SK-N-SH (cell line): ENCODE measurements at regions not wholly inside any gene's neighbourhood (a gene's known extent, or its start where the extent isn't known, plus 50 kb on each side); places are given as distances from the start of the nearest gene placed in this dataset.

Source experiments
- CTCF ChIA-PET: fragments of 300-600, 350-600 bp; formaldehyde crosslinking; extraction: SDS; loops from one replicate; lab custom pipeline; 2021; lab: Yijun Ruan, JAX
- POLR2A ChIA-PET: fragments of 350-600 bp; sonication (Branson Sonifier 250); formaldehyde crosslinking; extraction: SDS; loops from one replicate; lab custom pipeline; 2020; ENCODE audit warnings: antibody characterized with exemption, inconsistent platforms; lab: Yijun Ruan, JAX
- DNase-seq: peaks from one replicate; pipeline ENCODE4 v3.0.0; 2012
- H2AFZ ChIP-seq: fragments of 200-600 bp; sonication (generic); 2 replicates; pipeline ENCODE4 v1.8.1; 2016; ENCODE audit warnings: antibody characterized with exemption, mild to moderate bottlenecking, low read depth
- H3F3A ChIP-seq: fragments of 200-600 bp; sonication (generic); replicated peaks from 2 replicates; pipeline ENCODE3; 2016; ENCODE audit warnings: antibody characterized with exemption, mild to moderate bottlenecking; ENCODE audit not compliant: insufficient read depth
- H3K27ac ChIP-seq, 2 experiments: fragments of 200-500 bp in 1 of 2; fragments of 200-600 bp in 1 of 2; sonication (Bioruptor generic) in 1 of 2; sonication (generic), shearing (Covaris generic) in 1 of 2; 2 replicates each; pipeline versions ENCODE4 v1.5.1 to v1.6.1; 2014 to 2016; ENCODE audit warnings: low read depth in 2 of 2, inconsistent platforms in 1 of 2, low read length in 1 of 2, mild to moderate bottlenecking in 1 of 2, mixed read lengths in 1 of 2
- H3K27me3 ChIP-seq: fragments of 200-600 bp; sonication (generic), shearing (Covaris generic); 2 replicates; pipeline ENCODE4 v1.6.1; 2016; ENCODE audit warnings: mixed run types; ENCODE audit not compliant: insufficient read depth
- H3K36me3 ChIP-seq, 2 experiments: fragments of 200-500 bp in 1 of 2; fragments of 200-600 bp in 1 of 2; sonication (Bioruptor generic) in 1 of 2; sonication (generic) in 1 of 2; replicated peaks in 1 of 2; 2 replicates each; pipeline versions ENCODE3 to v1.5.1; 2014 to 2016; ENCODE audit warnings: low read length in 1 of 2, mild to moderate bottlenecking in 1 of 2; ENCODE audit not compliant: insufficient read depth in 2 of 2, control insufficient read depth in 1 of 2
- H3K4me1 ChIP-seq, 2 experiments: fragments of 200-500 bp in 1 of 2; fragments of 200-600 bp in 1 of 2; sonication (Bioruptor generic) in 1 of 2; sonication (generic), shearing (Covaris generic) in 1 of 2; 2 replicates each; pipeline versions ENCODE4 v1.5.1 to v1.6.1; 2014 to 2016; ENCODE audit warnings: low read depth in 1 of 2, low read length in 1 of 2, mixed run types in 1 of 2; ENCODE audit not compliant: insufficient read depth in 2 of 2, control insufficient read depth in 1 of 2
- H3K4me2 ChIP-seq: fragments of 200-600 bp; sonication (generic), shearing (Covaris generic); 2 replicates; pipeline ENCODE4 v1.6.1; 2017; ENCODE audit warnings: mixed run types
- H3K4me3 ChIP-seq, 2 experiments: fragments of 200-500 bp in 1 of 2; fragments of 200-600 bp in 1 of 2; sonication (Bioruptor generic) in 1 of 2; sonication (generic), shearing (Covaris generic) in 1 of 2; 2 replicates each; pipeline versions ENCODE4 v1.5.1 to v1.8.1; 2014 to 2016; ENCODE audit warnings: low read depth in 2 of 2, inconsistent platforms in 1 of 2, low read length in 1 of 2, mild to moderate bottlenecking in 1 of 2, mixed read lengths in 1 of 2, moderate library complexity in 1 of 2
- H3K79me2 ChIP-seq: fragments of 200-600 bp; sonication (generic); 2 replicates; pipeline ENCODE4 v1.8.1; 2017; ENCODE audit warnings: mild to moderate bottlenecking; ENCODE audit not compliant: insufficient read depth
- H3K9ac ChIP-seq: fragments of 200-600 bp; sonication (generic); 2 replicates; pipeline ENCODE4 v1.6.1; 2017; ENCODE audit warnings: mixed run types
- H3K9me2 ChIP-seq: fragments of 200-600 bp; sonication (generic); 2 replicates; pipeline ENCODE4 v1.6.1; 2017; ENCODE audit warnings: mixed run types
- H3K9me3 ChIP-seq: fragments of 200-600 bp; sonication (generic); 2 replicates; pipeline ENCODE4 v1.6.1; 2017; ENCODE audit warnings: mixed run types, mild to moderate bottlenecking, moderate library complexity
- H4K20me1 ChIP-seq: fragments of 200-600 bp; sonication (generic); 2 replicates; pipeline ENCODE4 v1.6.1; 2017; ENCODE audit warnings: mild to moderate bottlenecking, mixed run types; ENCODE audit not compliant: insufficient read depth
- CHD2 ChIP-seq: fragments of 150-350 bp; IDR thresholded peaks from 2 replicates; pipeline ENCODE4 v1.6.1; 2018; ENCODE audit warnings: low read length; ENCODE audit not compliant: partially characterized antibody
- ELF1 ChIP-seq: IDR thresholded peaks from 2 replicates; pipeline ENCODE4 v1.4.0; 2012
- EP300 ChIP-seq, 2 experiments: IDR thresholded peaks; 2 replicates each; pipeline versions ENCODE4 v1.4.0 to v1.6.1; 2012; ENCODE audit warnings: borderline replicate concordance in 1 of 2, low read depth in 1 of 2, low read length in 1 of 2
- FOSL2 ChIP-seq: IDR thresholded peaks from 2 replicates; pipeline ENCODE4 v1.4.0; 2012; ENCODE audit warnings: low read depth, mild to moderate bottlenecking, moderate library complexity, borderline replicate concordance
- FOXJ3 ChIP-seq: sonication (generic); formaldehyde crosslinking; IDR thresholded peaks from 2 replicates; pipeline ENCODE4 v1.5.1; 2020; ENCODE audit warnings: mild to moderate bottlenecking, missing genetic modification reagents
- FOXM1 ChIP-seq: IDR thresholded peaks from 2 replicates; pipeline ENCODE4 v1.4.0; 2012; ENCODE audit warnings: low read depth, mild to moderate bottlenecking
- GATA2 ChIP-seq: sonication (generic); formaldehyde crosslinking; IDR thresholded peaks from 2 replicates; pipeline ENCODE4 v1.5.0; 2020; ENCODE audit warnings: mild to moderate bottlenecking, missing genetic modification reagents
- JUND ChIP-seq: IDR thresholded peaks from 2 replicates; pipeline ENCODE4 v1.4.0; 2012
- MAX ChIP-seq: IDR thresholded peaks from 2 replicates; pipeline ENCODE4 v1.4.0; 2012; ENCODE audit warnings: low read depth
- MEF2A ChIP-seq: IDR thresholded peaks from 2 replicates; pipeline ENCODE4 v1.4.0; 2012; ENCODE audit warnings: low read depth, borderline replicate concordance
- MXI1 ChIP-seq: IDR thresholded peaks from 2 replicates; pipeline ENCODE4 v1.6.1; 2012; ENCODE audit warnings: mild to moderate bottlenecking, low read depth, low read length, improper control_type of control experiment
- NFIC ChIP-seq: IDR thresholded peaks from 2 replicates; pipeline ENCODE4 v1.4.0; 2012; ENCODE audit warnings: borderline replicate concordance
- RAD21 ChIP-seq: IDR thresholded peaks from 2 replicates; pipeline ENCODE4 v1.6.1; 2012; ENCODE audit warnings: mild to moderate bottlenecking, low read length
- RFX5 ChIP-seq: IDR thresholded peaks from 2 replicates; pipeline ENCODE4 v1.6.1; 2012; ENCODE audit warnings: mild to moderate bottlenecking, improper control_type of control experiment, low read length
- SIN3A ChIP-seq: IDR thresholded peaks from 2 replicates; pipeline ENCODE4 v1.6.1; 2012; ENCODE audit warnings: low read depth, mild to moderate bottlenecking, low read length, moderate library complexity, borderline replicate concordance
- SMC3 ChIP-seq: IDR thresholded peaks from 2 replicates; pipeline ENCODE4 v1.6.1; 2012; ENCODE audit warnings: low read depth, low read length, improper control_type of control experiment
- TCF12 ChIP-seq: IDR thresholded peaks from 2 replicates; pipeline ENCODE4 v1.4.0; 2012
- TEAD4 ChIP-seq: IDR thresholded peaks from 2 replicates; pipeline ENCODE4 v1.4.0; 2012; ENCODE audit warnings: mild to moderate bottlenecking, borderline replicate concordance; ENCODE audit not compliant: insufficient read depth
- WGBS: methylation state at CpG from one replicate; pipeline ENCODE4 v1.1.6; 2017; ENCODE audit warnings: low lambda C conversion rate; 5-methylcytosine and 5-hydroxymethylcytosine counted together
- TF ChIP-seq, protein P1 (sequence below): IDR thresholded peaks from 2 replicates; pipeline ENCODE4; 2012
- TF ChIP-seq, protein P2 (sequence below): IDR thresholded peaks from 2 replicates; pipeline ENCODE4 v1.4.0; 2012; ENCODE audit warnings: low read depth, borderline replicate concordance
- TF ChIP-seq, protein P3 (sequence below): fragments of 150-350 bp; IDR thresholded peaks from 2 replicates; pipeline ENCODE4 v1.6.1; 2016; ENCODE audit warnings: mild to moderate bottlenecking, low read depth, low read length

DNA sequence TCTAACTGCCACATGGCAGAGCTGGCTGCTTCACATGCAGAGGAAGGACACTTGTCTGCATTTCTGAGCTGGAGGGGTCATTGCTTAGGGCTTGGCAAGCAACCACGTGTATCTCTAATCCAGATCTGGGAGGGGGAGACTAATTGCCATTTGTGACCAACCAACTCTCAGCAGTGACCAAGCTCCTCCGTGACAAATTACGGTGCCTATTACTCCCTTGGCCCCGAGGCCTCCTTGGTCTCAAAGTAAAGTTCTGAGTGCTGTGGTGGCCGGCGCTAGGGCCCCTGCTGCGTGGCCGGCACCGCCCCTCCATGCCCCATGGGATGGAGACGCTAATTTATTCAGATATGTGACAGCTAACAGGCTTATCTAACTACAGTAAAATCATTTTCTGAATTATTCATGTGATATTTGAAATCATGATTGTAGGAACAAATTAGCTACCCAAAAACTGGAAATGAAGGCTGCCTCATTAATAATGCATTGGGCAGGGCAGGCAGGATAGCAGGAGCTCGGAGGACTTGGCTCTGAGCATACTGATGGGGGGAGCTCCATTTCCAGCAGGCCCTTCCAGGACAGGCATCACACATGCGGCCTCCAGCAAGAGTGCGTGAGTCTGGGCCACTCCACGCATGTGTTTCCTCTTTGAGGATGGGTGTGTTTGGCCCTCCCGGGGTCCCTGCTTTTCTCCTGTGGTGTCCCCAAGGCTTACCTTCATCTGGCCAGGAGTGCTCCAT, 67.7 kb downstream of the C5orf15 start:
- POLR2A ChIA-PET, result interaction anchor here (0.9 to 1.0 kb wide), 2 partner anchors 19 to 24 kb away, joined by 3 read pairs; no protein-coding TSS in a partner anchor
- no peaks in the 10 kb centered on the region for H3K9me3 ChIP-seq
- no peaks in the 10 kb centered on the region for H3K9me2 ChIP-seq
- TF ChIP-seq ELF1 (no peak), TEAD4 (no peak), FOXM1 (no peak), MXI1 (no peak), SIN3A (no peak), CHD2 (no peak), GATA2 (CRISPR knock-in tag) (peak; percentile 40; the same call in 1 of the 2 replicates)
- TF ChIP-seq, protein P1, sequence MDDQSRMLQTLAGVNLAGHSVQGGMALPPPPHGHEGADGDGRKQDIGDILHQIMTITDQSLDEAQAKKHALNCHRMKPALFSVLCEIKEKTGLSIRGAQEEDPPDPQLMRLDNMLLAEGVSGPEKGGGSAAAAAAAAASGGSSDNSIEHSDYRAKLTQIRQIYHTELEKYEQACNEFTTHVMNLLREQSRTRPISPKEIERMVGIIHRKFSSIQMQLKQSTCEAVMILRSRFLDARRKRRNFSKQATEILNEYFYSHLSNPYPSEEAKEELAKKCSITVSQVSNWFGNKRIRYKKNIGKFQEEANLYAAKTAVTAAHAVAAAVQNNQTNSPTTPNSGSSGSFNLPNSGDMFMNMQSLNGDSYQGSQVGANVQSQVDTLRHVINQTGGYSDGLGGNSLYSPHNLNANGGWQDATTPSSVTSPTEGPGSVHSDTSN, result no peak
- DNase-seq, result peak; percentile 61
- no peak overlapping the region for H3K4me3 ChIP-seq
- no peaks in the 10 kb centered on the region for H3F3A ChIP-seq
- H3K27ac ChIP-seq, result no peak overlapping the region
- no peaks in the 10 kb centered on the region for H3K79me2 ChIP-seq
- no peaks in the 10 kb centered on the region for H3K36me3 ChIP-seq
- CTCF ChIA-PET, result interaction anchor here (1.0 to 1.5 kb wide), 3 partner anchors 22 to 56 kb away, joined by 3 to 4 read pairs (median 3); no protein-coding TSS in a partner anchor
- no peaks in the 10 kb centered on the region for H4K20me1 ChIP-seq
- peaks cover 0 to 33% of the 10 kb centered on the region in 2 experiments; a peak in 2 of 4 replicates for H3K4me1 ChIP-seq
- H3K27me3 ChIP-seq, result no peaks in the 10 kb centered on the region
- H2AFZ ChIP-seq, result no peak overlapping the region
- H3K4me2 ChIP-seq, result no peak overlapping the region
- 60% methylated on average over 12 of the region's 15 CpGs for WGBS
- no peak overlapping the region for H3K9ac ChIP-seq

DNA sequence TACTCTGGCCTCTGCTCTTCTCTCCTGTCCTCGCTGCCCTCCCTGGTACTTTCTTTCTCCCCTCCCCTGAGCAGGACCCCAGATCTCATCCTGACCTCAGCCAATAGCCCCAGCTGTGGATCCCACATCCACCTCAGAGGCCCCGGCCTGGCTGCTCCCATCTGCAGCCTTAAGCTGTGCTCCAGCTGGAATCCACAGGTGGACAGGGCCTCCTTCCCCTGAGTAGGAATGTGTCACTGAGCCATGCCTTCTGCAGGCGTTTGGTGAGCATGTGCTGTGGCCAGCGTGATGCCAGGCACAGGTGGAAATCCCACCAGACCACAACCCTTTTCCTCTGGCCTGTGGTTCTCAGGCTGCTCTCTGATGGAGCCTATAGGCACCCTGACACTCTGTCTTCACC, 68.9 kb downstream of the C5orf15 start:
- Histone ChIP-seq H3K9ac (no peak overlapping the region), H3K4me1 (peaks cover 0 to 22% of the 10 kb centered on the region in 2 experiments; a peak in 2 of 4 replicates), H3K27me3 (no peaks in the 10 kb centered on the region; the same call in 1 of the 2 replicates), H3K4me2 (no peak overlapping the region), H3K79me2 (no peaks in the 10 kb centered on the region), H3K4me3 (no peak overlapping the region), H3K36me3 (no peaks in the 10 kb centered on the region), H3K27ac (no peak overlapping the region), H3K9me2 (no peaks in the 10 kb centered on the region), H4K20me1 (no peaks in the 10 kb centered on the region), H3F3A (no peaks in the 10 kb centered on the region), H2AFZ (no peak overlapping the region), H3K9me3 (no peaks in the 10 kb centered on the region)
- TF ChIP-seq RAD21 (no peak), FOSL2 (no peak), JUND (no peak), EP300 (IDR thresholded peaks at IDR 0.05; ENCODE audit: borderline replicate concordance in 1 of 2, low read depth in 1 of 2, low read length in 1 of 2) (no peak), RFX5 (no peak), ELF1 (no peak), SIN3A (no peak), MEF2A (no peak), SMC3 (no peak), NFIC (no peak), CHD2 (no peak), FOXM1 (no peak), FOXJ3 (no peak), TCF12 (no peak), MAX (no peak)
- TF ChIP-seq, protein P1, result no peak
- TF ChIP-seq, protein P2, sequence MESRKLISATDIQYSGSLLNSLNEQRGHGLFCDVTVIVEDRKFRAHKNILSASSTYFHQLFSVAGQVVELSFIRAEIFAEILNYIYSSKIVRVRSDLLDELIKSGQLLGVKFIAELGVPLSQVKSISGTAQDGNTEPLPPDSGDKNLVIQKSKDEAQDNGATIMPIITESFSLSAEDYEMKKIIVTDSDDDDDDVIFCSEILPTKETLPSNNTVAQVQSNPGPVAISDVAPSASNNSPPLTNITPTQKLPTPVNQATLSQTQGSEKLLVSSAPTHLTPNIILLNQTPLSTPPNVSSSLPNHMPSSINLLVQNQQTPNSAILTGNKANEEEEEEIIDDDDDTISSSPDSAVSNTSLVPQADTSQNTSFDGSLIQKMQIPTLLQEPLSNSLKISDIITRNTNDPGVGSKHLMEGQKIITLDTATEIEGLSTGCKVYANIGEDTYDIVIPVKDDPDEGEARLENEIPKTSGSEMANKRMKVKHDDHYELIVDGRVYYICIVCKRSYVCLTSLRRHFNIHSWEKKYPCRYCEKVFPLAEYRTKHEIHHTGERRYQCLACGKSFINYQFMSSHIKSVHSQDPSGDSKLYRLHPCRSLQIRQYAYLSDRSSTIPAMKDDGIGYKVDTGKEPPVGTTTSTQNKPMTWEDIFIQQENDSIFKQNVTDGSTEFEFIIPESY, result no peak
- TF ChIP-seq, protein P3, sequence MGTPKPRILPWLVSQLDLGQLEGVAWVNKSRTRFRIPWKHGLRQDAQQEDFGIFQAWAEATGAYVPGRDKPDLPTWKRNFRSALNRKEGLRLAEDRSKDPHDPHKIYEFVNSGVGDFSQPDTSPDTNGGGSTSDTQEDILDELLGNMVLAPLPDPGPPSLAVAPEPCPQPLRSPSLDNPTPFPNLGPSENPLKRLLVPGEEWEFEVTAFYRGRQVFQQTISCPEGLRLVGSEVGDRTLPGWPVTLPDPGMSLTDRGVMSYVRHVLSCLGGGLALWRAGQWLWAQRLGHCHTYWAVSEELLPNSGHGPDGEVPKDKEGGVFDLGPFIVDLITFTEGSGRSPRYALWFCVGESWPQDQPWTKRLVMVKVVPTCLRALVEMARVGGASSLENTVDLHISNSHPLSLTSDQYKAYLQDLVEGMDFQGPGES, result no peak
- ChIA-PET POLR2A (no interaction called here), CTCF (interaction anchor here (1.6 kb wide), 2 partner anchors 9 to 476 kb away, joined by 3 to 5 read pairs; no protein-coding TSS in a partner anchor)
- WGBS, result 42% methylated on average over 3 of the region's 4 CpGs
- no peak for DNase-seq
